Stimulated activated CD4-positive, alpha-beta T cell treated with anti-CD3 and anti-CD28 coated beads, Interleukin-1b, Interleukin-23, amount 100 ng/mL, for 24 hours (primary cell): ENCODE measurements at regions not wholly inside any gene's neighbourhood (a gene's known extent, or its start where the extent isn't known, plus 50 kb on each side); places are given as distances from the start of the nearest gene placed in this dataset.
"Not testable (repeated sequence)": the region's sequence is repeated elsewhere in the genome, so short reads cannot be mapped to it uniquely, and the experiment has no call there.

Experiments
- DNase-seq, 4 experiments: peaks; one replicate each; pipeline ENCODE4 v3.0.0-alpha.2; 2020; ENCODE audit warnings: low read depth in 4 of 4, low spot score in 1 of 4

GRCh38 chr2:84057917-84058560 is 401.0 kb downstream of the SUCLG1 start:
- DNase-seq, result no peak

- no peak for DNase-seq
Measured at GRCh38 chr2:84055816-84056215, 403.3 kb downstream of the SUCLG1 start.

- not testable (repeated sequence) for DNase-seq
Measured at GRCh38 chr2:84054577-84054976, 404.5 kb downstream of the SUCLG1 start.

- DNase-seq, result no peak
Measured at GRCh38 chr2:84052913-84053312, 406.2 kb downstream of the SUCLG1 start.

GRCh38 chr2:84052043-84052442 is 407.0 kb downstream of the SUCLG1 start:
- no peak for DNase-seq

- DNase-seq, result no peak
Measured at GRCh38 chr2:84048964-84049363, 410.1 kb downstream of the SUCLG1 start.

GRCh38 chr2:84041506-84041905 is 417.6 kb downstream of the SUCLG1 start:
- DNase-seq, result no peak

- DNase-seq, result no peak
Measured at GRCh38 chr2:84040281-84040680, 418.8 kb downstream of the SUCLG1 start.

GRCh38 chr2:84038866-84039265 is 420.2 kb downstream of the SUCLG1 start:
- DNase-seq, result no peak

GRCh38 chr2:84033347-84033974 is 425.6 kb downstream of the SUCLG1 start:
- no peak for DNase-seq

GRCh38 chr2:84031312-84032050 is 427.6 kb downstream of the SUCLG1 start:
- DNase-seq, result no peak

GRCh38 chr2:84029903-84030575 is 429.0 kb downstream of the SUCLG1 start:
- DNase-seq, result no peak

GRCh38 chr2:84026818-84027217 is 432.3 kb downstream of the SUCLG1 start:
- no peak for DNase-seq

- peak in 1 of 4 experiments; percentile 5 for DNase-seq
Measured at GRCh38 chr2:84022810-84023431, 436.2 kb downstream of the SUCLG1 start.

GRCh38 chr2:84017010-84017409 is 442.1 kb downstream of the SUCLG1 start:
- no peak for DNase-seq

- no peak for DNase-seq
Measured at GRCh38 chr2:84016183-84016582, 442.9 kb downstream of the SUCLG1 start.

GRCh38 chr2:83997889-83998288 is 461.2 kb downstream of the SUCLG1 start:
- no peak for DNase-seq

GRCh38 chr2:83994633-83995179 is 464.4 kb downstream of the SUCLG1 start:
- no peak for DNase-seq

- no peak for DNase-seq
Measured at GRCh38 chr2:83993873-83994632, 465.0 kb downstream of the SUCLG1 start.

GRCh38 chr2:83991992-83992391 is 467.1 kb downstream of the SUCLG1 start:
- no peak for DNase-seq
